GM19463 (cell line): ENCODE measurements at regions not wholly inside any gene's neighbourhood (a gene's known extent, or its start where the extent isn't known, plus 50 kb on each side); places are given as distances from the start of the nearest gene placed in this dataset.
"Not testable (repeated sequence)": the region's sequence is repeated elsewhere in the genome, so short reads cannot be mapped to it uniquely, and the experiment has no call there.

Experiments
- ATAC-seq: cut with Tn5 transposase; IDR thresholded peaks from one replicate; pipeline ENCODE4 v1.9.1; 2021; ENCODE audit warnings: mild to moderate bottlenecking, moderate library complexity; ENCODE audit not compliant: unreplicated experiment

DNA sequence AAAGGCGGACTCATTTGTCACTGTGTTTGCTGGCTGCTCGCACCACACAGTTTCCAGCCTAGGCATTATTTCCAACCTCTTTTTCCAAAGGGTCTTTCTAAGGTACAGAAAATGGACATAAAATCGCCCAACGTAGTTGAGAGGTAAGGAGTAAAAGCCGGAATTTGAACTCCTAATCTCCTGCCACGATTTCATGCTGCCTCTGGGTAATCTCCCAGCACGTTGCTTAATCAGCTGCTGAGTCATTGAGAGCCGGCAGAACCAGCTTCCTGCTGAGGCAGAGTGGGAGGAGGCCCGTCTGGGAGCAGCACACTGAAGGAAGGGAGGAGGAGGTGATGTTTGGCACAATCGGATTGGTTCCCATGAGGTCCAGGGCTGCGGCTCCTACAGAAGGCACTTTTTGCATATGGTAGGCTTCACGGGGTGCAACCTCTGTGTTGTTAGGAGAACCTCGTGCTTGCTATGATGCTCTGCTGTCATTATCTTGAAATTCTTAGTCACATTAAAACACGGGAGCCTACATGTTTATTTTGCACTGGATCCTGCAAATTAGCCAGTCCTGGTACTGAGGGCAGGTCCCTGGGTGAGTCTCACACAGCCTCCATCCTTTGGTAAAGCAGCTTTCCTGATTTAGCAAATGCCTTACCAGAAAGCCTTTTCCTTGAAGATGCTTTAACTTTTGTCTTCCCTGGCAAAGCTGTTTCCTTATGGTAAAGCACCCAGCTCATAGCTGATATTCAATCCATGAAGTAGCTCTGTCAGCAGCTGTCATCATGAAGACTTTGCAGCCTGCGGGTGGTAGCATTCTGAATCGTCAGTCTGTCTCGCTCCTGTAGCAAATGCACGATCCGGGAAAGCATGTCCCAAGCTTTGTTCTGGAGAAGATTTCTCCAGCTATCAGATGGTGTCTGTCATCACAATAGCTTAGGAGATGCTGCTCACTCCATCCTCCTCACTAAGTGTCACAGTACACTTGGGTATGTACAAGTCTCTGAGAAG is 191.6 kb upstream of the MSX2 start:
- ATAC-seq: no peak

DNA sequence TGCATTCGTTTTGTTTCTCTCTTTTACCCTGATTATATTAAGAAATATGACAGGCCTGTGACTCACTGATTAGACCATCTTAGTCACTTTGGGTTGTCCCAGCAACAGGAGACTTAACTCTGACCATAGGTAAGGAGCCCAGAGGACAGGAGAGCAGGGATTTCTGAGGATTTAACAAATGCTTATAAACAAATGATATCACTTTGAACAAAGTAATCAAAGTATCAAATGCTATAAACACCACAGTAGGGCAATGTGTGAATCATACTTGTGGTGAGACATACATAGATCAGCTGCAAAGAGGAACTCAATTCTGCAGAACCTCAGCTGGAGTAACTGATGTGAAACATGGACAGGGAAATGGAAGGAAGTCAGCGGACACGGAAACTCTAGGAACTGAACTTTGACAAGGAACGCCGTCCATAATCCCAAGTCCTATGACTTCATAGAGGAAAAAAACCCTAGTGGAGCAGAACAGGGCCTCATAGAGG is 190.6 kb upstream of the MSX2 start:
- no peak for ATAC-seq

DNA sequence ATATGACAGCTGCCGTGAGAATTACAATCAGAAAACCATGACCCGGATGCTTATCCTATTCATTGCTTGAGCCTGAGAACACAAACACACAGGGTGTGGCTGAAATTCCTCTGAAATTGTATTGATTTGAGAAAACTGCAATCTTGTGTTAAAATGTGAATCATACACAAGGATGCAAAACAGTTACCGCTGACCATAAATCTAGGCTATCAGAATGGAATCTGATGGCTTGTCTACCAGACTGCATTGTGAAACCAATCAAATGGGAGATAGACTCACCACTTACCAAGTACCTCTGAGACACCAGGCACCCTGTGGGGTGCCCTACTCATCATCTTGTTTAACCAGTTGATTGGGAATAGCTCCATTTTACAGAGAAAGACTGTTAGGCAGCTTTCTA is 188.7 kb upstream of the MSX2 start:
- no peak for ATAC-seq

DNA sequence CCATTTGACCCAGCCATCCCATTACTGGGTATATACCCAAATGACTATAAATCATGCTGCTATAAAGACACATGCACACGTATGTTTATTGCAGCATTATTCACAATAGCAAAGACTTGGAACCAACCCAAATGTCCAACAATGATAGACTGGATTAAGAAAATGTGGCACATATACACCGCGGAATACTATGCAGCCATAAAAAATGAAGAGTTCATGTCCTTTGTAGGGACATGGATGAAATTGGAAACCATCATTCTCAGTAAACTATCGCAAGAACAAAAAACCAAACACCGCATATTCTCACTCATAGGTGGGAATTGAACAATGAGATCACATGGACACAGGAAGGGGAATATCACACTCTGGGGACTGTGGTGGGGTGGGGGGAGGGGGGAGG is 184.6 kb upstream of the MSX2 start:
- not testable (repeated sequence) for ATAC-seq

DNA sequence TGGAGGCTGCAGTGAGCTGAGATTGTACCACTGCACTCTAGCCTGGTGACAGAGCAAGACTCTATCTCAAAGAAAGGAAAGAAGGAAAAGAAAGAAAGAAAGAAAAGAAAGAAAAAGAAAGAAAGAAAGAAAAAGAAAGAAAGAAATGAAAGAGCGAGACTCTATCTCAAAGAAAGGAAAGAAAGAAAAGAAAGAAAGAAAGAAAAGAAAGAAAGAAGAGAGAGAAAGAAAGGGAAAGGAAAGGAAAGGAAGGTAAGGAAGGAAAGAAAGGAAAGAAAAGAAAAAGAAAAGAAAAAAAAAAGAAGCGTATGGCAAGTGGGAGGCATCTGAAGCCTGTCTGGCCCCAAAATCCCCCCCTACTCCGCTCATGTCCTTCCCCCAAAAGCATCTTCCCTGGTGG is 182.3 kb upstream of the MSX2 start:
- no peak for ATAC-seq

DNA sequence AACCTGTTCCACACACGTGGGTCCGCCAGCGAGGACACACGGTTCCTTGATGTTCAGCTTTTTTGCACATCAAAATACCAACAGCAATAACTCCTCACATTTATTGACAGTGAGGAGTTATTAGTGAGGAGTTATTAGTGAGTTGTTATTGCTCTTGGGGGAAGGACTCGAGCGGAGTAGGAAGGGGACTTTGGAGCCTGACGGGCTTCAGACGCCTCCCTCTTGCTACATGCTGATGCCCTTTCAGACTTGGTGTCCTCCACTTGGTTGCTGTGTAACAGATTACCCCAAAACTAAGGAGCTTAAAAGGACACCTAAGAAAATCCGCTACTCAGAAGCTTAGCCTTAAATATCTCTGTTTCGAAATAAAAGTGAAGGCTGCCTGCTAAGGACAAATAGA is 181.9 kb upstream of the MSX2 start:
- ATAC-seq: no peak

DNA sequence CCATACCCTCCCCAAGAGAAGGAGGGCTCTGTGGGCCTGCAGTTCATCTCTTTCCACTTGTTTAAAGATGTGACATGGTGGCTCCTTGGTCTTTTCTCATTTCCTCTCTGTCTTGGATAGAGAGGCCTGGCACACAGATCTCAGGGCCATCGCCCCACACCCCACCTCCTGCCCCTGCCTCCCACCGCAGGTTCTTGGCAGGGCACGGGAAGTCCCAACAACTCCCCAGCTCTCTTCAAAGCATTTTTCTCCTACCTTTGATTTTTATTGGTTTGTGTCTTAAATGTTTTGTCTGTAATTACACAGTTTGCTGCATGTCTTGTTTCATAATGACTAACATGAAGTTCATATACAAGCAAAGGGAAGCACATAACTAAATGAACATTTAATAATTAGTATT is 178.5 kb upstream of the MSX2 start:
- ATAC-seq: no peak

DNA sequence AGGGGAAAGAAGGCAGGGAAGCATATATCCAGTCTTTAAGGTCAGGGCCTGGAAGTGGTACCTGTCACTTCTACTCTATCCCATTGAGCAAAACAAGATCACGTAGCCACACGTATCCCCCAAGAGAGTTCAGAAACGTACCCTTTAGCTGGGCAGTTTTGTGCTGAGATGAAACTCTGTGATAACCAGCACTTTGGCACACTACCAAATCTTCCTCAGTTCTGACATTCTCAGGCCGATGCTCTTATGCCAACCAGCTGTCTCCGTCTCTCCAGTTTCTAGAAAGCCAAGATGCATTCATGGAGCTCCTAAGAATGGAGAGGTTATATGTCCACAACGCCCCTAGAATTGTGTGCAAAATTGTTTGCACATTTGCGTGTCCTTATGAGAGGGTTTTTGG is 176.6 kb upstream of the MSX2 start:
- ATAC-seq: no peak

DNA sequence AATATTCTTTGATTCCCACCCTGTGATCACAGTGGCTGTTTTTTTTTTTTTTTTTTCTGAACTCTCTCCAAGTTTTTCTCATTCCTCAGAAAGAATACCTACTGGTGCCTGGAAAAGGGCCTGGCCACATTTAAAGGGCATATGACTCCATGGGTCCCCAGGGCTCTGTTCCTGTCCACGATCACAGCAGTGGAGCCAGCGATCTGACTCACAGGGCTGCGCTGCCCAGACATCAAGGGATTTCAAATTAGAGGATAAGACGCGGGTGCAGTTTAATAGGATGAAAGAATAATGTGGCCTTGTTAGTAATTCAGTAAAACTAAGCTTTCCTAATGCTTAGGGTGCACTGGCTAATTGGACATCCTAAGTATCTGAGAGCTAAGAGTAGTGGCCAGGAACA is 175.1 kb upstream of the MSX2 start:
- ATAC-seq: no peak

DNA sequence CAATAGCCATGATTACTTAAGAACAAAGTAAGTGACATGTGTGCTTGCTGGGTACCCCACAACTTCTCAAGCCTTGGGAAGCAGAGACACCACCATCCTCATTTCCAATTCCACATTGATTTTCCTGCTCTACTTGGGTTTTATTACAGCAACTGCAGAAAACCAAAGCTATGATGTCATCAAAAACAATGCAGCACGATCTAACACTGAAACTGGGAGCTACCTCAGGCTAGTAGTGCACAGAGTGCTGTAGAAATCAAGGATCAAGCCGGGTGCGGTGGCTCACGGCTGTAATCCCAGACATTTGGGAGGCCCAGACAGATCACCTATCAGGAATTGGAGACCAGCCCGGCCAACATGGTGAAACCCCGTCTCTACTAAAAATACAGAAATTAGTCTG is 174.4 kb upstream of the MSX2 start:
- ATAC-seq: no peak

DNA sequence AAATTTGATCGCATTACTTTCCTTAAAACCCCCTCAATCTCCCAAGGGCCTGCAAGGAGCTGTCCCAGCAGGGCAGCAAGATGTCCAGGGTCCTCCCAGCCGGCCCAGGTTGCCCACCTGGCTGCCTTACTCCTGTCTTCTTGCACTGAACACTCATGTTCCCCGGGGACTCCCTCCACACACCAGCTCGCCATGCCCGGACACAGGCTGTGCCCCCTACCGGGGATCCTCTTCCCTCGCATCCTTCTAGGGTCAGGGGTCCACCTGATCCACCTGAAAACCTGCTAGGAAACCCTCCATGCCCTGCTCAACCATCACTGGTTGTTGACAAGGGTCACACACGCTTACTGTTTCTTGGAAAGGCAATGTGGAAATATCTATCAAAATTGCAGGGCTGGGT is 172.0 kb upstream of the MSX2 start:
- no peak for ATAC-seq

DNA sequence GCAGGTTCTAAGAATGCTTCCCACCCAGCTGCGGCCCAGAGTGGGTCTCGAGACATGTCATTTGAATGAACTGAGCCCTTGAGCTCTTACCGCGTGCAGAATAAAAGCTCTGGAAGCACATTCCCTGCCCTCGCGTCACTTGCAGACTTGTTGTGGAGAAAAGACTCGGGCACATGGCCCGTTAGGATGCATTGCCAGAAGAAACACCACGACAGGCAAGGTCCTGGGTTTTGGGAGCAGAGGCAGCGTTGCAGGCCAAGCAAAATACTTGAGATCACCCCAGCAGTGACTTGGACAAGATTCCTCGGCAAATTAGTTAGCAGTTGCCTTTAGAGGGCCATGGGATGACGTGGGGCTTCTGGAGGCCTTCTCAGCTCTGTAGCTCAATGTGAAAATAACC is 170.8 kb upstream of the MSX2 start:
- no peak for ATAC-seq

DNA sequence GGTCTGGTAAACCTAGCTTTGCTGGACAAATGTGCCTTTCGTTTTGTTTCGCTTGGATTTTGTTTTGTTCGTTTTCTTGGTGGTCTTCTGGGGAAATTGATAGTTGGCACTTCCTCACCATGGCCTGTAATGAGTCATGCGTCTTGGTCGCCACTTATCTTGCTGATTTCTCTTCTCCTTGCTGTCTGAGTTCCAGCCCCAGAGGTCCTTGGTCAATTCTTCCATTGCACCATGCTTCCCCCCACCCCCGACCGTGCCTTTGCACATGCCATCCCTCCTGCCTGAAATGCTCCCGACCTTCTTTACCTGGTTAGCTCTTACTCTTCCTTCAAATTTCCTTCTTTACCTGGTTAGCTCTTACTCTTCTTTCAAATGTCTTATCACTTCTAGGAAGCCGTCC is 168.7 kb upstream of the MSX2 start:
- ATAC-seq: no peak

DNA sequence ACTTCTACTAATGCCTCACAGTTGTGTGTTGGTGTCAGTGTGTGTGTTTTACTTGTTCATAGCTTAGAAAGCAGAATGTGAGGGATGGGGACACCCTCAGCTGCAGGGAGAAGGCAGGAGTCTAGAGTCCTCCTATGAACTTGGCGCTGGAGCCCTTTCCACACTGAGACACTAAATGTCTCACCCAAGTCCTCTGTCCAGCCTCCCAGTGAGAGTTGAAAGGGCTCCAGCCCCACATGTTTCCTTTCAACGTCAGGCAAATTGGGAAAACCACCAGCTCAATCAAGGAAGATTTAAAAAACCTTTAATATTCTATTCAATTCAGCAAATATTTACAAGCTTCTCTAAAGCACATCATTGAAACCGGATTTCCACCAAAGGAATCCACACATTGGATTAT is 167.6 kb upstream of the MSX2 start:
- ATAC-seq: no peak

DNA sequence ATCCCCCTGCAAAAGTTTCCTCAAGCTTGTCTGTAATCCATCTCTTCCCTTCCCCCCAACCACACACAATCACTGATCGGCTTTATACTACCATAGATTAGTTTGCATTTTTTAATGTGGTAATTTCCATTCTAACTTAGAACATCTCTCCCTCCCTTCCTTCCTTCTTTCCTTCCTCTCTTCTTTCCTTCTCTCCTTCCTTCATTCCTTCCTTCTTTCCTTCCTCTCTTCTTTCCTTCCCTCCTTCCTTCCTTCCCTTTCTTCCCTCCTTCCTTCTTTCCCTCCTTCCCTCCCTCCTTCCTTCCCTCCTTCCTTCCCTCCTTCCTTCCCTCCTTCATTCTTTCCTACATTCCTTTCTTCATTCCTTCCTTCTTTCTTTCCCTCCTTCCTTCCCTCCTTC is 166.2 kb upstream of the MSX2 start:
- ATAC-seq: no peak

DNA sequence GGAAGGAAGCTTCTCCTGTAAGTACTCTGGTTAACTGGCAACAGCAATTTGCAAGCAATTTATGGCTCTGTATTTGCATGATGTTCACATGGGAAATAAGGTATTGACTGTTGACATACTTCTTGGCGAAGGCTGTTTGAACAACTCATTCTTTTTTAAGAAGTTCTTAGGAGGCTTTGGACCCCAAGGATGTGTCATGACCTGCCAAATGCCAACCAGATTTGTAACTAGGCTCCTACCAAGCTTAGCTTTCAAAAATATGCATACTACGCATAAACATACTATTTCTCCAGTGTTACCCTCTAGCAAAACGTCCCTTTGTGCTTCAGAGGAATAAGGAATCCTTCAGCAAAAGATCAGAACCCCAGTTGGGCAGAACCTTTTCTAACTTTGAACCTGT is 165.2 kb upstream of the MSX2 start:
- no peak for ATAC-seq

DNA sequence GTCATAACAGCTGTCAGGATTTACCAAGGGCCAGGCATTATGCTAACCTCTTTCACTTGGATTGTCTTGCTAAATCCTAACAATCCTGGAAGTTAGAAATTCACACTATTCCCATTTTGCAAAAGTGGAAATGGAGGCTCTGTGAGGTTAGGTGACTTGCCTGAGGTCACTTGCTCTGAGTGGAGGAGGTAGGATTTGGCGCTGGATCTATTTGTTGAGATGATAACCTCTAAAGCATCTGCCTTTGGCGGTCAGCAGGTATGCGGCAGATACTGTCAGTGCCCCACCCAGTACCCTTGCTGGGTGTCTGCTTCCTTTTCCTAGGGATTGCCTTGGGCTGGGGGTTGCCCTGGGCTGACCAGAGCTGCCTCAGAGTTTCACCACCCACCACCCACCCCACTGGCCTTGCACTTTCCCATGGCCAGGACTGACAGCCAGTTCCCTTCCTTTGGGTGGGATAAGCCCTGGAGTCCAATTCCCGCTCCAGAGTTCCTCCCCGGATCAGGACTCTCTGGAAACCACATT is 164.8 kb upstream of the MSX2 start:
- no peak for ATAC-seq

DNA sequence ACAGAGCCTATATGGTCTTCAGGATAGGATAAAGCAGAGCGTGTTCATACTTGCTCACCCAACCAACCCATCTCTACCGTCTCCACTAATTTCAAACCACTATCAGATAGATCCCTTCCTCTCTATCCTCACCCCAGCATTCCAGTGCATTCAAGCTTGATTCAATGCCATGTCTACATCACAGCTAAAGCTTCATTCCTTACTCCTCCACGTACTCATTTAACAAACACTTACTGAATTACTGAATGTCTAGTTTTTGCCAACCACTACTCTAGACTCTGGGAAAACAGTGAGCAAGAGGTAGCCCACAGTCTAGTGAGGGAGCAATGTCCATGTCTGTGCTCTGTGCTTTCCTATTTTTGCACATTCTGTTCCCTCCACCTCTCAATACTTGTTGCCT is 163.5 kb upstream of the MSX2 start:
- ATAC-seq: no peak

DNA sequence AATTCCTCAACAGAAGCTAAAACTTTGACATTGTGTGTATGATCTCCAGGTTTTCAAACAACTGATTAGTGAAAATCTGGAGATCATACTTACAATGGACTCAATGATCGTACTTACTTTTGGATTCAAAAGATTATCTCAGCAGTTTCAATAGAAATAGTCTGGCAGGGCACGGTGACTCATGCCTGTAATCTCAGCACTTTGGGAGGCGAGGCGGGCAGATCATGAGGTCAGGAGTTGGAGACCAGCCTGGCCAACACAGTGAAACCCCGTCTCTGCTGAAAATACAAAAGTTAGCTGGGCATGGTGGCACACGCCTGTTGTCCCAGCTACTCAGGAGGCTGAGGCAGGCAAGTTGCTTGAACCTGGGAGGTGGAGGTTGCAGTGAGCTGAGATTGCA is 161.3 kb upstream of the MSX2 start:
- ATAC-seq: not testable (repeated sequence)

DNA sequence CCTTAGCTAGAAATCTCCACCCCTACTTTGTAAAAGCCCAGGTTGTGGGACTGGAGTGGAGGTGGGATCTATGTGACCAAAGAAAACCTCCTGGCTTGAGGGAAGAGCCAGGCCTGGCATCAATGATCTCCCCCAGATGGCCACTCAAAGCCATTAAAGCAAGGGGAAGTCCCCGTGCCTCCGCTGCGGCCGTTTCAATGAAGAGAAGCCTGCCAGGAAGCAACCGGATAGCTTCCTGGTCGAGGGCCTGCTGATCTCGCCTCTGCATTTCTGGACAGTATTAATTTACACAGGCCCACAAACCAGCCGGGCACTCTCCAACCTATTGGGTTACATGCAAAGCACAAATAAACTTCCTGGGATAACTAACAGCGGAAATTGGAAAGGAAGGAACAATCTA is 160.5 kb upstream of the MSX2 start:
- ATAC-seq: no peak

DNA sequence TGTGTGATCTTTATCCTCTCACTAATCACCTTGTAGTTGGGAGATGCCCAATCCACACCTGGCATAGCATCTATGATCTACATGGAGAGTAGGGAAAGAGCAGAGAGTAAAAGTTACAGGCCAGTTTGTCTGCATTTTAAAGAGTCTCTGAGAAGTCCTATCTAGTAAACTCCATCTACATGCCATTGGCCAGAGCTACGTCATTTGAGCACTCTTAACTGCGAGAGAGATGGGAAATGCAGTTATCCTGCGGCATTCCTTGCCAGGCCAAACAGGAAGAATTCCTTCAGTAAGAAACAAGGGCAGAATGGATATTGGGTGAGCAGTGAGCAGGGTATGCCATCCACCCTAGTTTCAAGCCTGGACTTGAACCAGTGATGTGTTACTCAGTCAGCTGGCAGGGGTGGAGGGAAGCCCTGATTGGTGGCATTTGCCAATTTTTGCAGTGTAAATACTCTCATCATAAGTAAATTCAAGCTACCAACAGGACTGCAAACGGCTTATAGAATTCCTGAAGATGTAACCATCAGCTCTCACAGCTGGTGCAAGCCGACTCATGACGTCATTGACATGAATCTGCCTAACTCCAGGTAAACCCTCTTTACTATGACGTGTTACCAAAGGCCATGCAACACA is 156.8 kb upstream of the MSX2 start:
- no peak for ATAC-seq

DNA sequence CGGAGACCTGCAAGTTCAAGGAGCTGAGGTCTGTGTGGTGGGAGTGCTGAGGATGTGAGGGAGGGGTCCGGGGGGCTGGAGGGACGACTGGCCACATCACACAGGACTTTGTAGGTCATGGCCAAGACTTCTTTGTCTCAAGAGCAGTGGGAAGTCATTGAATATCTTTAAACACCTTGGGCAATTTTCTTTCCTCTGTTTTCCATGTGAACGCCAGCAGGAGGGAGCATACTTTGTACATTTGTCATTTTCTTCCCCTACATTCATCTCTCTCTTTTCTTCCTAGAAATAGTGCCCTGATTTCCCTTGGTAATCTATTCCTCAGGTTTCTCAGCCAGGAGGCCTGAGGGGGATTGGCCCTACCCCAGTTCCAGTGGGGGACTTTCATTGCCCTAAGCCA is 153.7 kb upstream of the MSX2 start:
- no peak for ATAC-seq
